ENCODE measurements at regions not wholly inside any gene's neighbourhood (a gene's known extent, or its start where the extent isn't known, plus 50 kb on each side); places are given as distances from the start of the nearest gene placed in this dataset.

GRCh38 chr6:137766596-137767370 is 100.3 kb upstream of the TNFAIP3 start:
- WGBS (ENCODE audit: extremely low coverage, insufficient read length, low lambda C conversion rate) = no CpG with 5 or more reads among the region's 5 CpGs
- no peak overlapping the region for H2AK5ac ChIP-seq (ENCODE audit: insufficient read length, low read length)

More at GRCh38 chr6:137766596-137767370, 100.3 kb upstream of the TNFAIP3 start:
- no peaks in the 10 kb centered on the region; a peak in 1 of 5 replicates for H3K9me3 Mint-ChIP-seq
- Histone ChIP-seq H3K79me1 (ENCODE audit: insufficient read depth, low read depth, low read length, poor library complexity, severe bottlenecking) (no peaks in the 10 kb centered on the region), H3K27me3 (ENCODE audit: insufficient read depth, low read length) (no peaks in the 10 kb centered on the region), H4K20me1 (ENCODE audit: control insufficient read depth, insufficient read depth, insufficient read length) (no peaks in the 10 kb centered on the region), H2BK120ac (ENCODE audit: low read depth, low read length, poor library complexity, severe bottlenecking) (no peak overlapping the region), H3K27ac (ENCODE audit: insufficient read length, low read depth, low read length) (no peak overlapping the region), H4K91ac (ENCODE audit: insufficient read length, low read depth, low read length) (no peak overlapping the region), H4K5ac (ENCODE audit: insufficient read length, low read depth, low read length) (no peak overlapping the region), H3K79me2 (ENCODE audit: insufficient read depth, low read length) (no peaks in the 10 kb centered on the region), H2BK15ac (ENCODE audit: low read depth, low read length) (no peak overlapping the region), H2BK12ac (ENCODE audit: insufficient read length, low read depth, low read length) (no peak overlapping the region), H4K8ac (replicated peaks; ENCODE audit: insufficient read length, low read depth, low read length) (no peak overlapping the region), H3K23ac (ENCODE audit: insufficient read length, low read depth, low read length) (no peak overlapping the region), H3K4me1 (ENCODE audit: insufficient read depth, low read length) (no peaks in the 10 kb centered on the region), H3K4me2 (ENCODE audit: insufficient read depth, insufficient read length, low read length) (no peak overlapping the region), H2AFZ (ENCODE audit: low read length) (no peak overlapping the region), H2BK5ac (ENCODE audit: insufficient read length, low read length) (no peak overlapping the region), H3T11ph (ENCODE audit: low read length) (no peak overlapping the region), H3K23me2 (ENCODE audit: insufficient read length, low read depth, low read length, poor library complexity, severe bottlenecking) (no peaks in the 10 kb centered on the region), H3K9ac (ENCODE audit: extremely low read depth, insufficient read length, low read length) (no peak overlapping the region), H3K56ac (ENCODE audit: insufficient read length, low read depth, low read length) (no peak overlapping the region), H2BK20ac (ENCODE audit: low read depth, low read length, poor library complexity, severe bottlenecking) (no peak overlapping the region), H3K18ac (ENCODE audit: insufficient read length, low read depth, low read length) (no peak overlapping the region), H3K9me3 (ENCODE audit: control insufficient read depth, low read depth, low read length) (no peaks in the 10 kb centered on the region), H3K4ac (ENCODE audit: low read depth, low read length) (no peak overlapping the region), H3K14ac (ENCODE audit: insufficient read depth, low read length) (no peak overlapping the region)
- H3K4me3 Mint-ChIP-seq = no peak overlapping the region
- no peaks in the 10 kb centered on the region for H3K27me3 Mint-ChIP-seq (ENCODE audit: low read depth)
- no peak overlapping the region for H3K27ac Mint-ChIP-seq
- TF ChIP-seq CTCF (conservative IDR thresholded peaks at IDR 0.05) = no peak
- DNase-seq = no peak
- H3K4me1 Mint-ChIP-seq = no peaks in the 10 kb centered on the region
- H3K36me3 Mint-ChIP-seq (ENCODE audit: insufficient read depth in 1 of 3, low read depth in 3 of 3) = no peaks in the 10 kb centered on the region

Measured in H9 (cell line).